ENCODE measurements at regions not wholly inside any gene's neighbourhood (a gene's known extent, or its start where the extent isn't known, plus 50 kb on each side); places are given as distances from the start of the nearest gene placed in this dataset.

- POLR2A ChIA-PET, result no interaction called here
- no peak for TF ChIP-seq CTCF (IDR thresholded peaks at IDR 0.05; ENCODE audit: control extremely low read depth, extremely low read depth, low read depth, missing control alignments)
- CTCF ChIA-PET, result no interaction called here
- no peak for DNase-seq (ENCODE audit: extremely low spot score)
These were observed 206.2 kb upstream of the GRM7 start for GRCh38 chr3:6654670-6655069.

- TF ChIP-seq CTCF (IDR thresholded peaks at IDR 0.05; ENCODE audit: control extremely low read depth, extremely low read depth, low read depth, missing control alignments), result no peak
- CTCF ChIA-PET, result no interaction called here
- POLR2A ChIA-PET, result no interaction called here
- DNase-seq (ENCODE audit: extremely low spot score), result no peak
These were observed 205.6 kb upstream of the GRM7 start for GRCh38 chr3:6655275-6655674.

GRCh38 chr3:6657591-6657990 is 203.3 kb upstream of the GRM7 start:
- no peak for TF ChIP-seq CTCF (IDR thresholded peaks at IDR 0.05; ENCODE audit: control extremely low read depth, extremely low read depth, low read depth, missing control alignments)
- CTCF ChIA-PET, result interaction anchor here (1.0 kb wide), 1 partner anchor 9 kb away, joined by 8 read pairs; no protein-coding TSS in a partner anchor
- no peak for DNase-seq (ENCODE audit: extremely low spot score)
- POLR2A ChIA-PET, result no interaction called here

GRCh38 chr3:6667354-6667753 is 193.6 kb upstream of the GRM7 start:
- ChIA-PET POLR2A (no interaction called here), CTCF (no interaction called here)
- TF ChIP-seq CTCF (IDR thresholded peaks at IDR 0.05; ENCODE audit: control extremely low read depth, extremely low read depth, low read depth, missing control alignments), result no peak
- no peak for DNase-seq (ENCODE audit: extremely low spot score)

GRCh38 chr3:6671363-6671762 is 189.6 kb upstream of the GRM7 start:
- CTCF ChIA-PET, result interaction anchor here (1.3 kb wide), 1 partner anchor 23 kb away, joined by 5 read pairs; no protein-coding TSS in a partner anchor
- POLR2A ChIA-PET, result no interaction called here
- TF ChIP-seq CTCF (IDR thresholded peaks at IDR 0.05; ENCODE audit: control extremely low read depth, extremely low read depth, low read depth, missing control alignments), result no peak
- DNase-seq (ENCODE audit: extremely low spot score), result no peak

GRCh38 chr3:6679510-6679909 is 181.4 kb upstream of the GRM7 start:
- ChIA-PET CTCF (interaction anchor here (0.6 to 1.6 kb wide), 4 partner anchors 31 to 64 kb away, joined by 3 to 6 read pairs (median 4); no protein-coding TSS in a partner anchor), POLR2A (no interaction called here)
- TF ChIP-seq CTCF (IDR thresholded peaks at IDR 0.05; ENCODE audit: control extremely low read depth, extremely low read depth, low read depth, missing control alignments), result no peak
- DNase-seq (ENCODE audit: extremely low spot score), result no peak
